22Rv1 (cell line): ENCODE measurements at regions not wholly inside any gene's neighbourhood (a gene's known extent, or its start where the extent isn't known, plus 50 kb on each side); places are given as distances from the start of the nearest gene placed in this dataset.

Experiments
- CTCF ChIP-seq: fragments of 450-650 bp; IDR thresholded peaks from 2 replicates; pipeline ENCODE4 v1.5.1; 2017; ENCODE audit warnings: mild to moderate bottlenecking
- ZFX ChIP-seq: fragments of 450-650 bp; IDR thresholded peaks from 2 replicates; pipeline ENCODE4 v1.6.1; 2017; ENCODE audit warnings: antibody characterized with exemption, borderline replicate concordance

DNA sequence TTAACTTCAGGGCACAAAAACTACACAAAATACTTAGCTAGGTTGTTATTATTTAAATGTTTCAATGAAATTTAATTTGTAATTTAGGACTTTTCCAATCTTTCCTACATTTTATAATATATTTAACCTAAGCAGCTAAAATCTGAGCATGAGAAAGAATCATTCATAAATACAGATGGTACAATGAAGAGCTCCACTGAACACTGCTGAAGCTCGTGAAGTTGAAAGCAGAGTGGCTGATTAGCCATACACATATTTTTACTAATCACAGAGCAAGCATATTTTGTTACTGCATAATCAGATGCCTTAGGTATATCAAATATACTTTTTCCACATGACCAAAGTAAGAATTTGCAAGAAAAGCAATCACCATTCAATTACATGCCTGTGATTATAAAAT is 184.9 kb upstream of the ETAA1 start:
- no peak for TF ChIP-seq CTCF
- no peak for TF ChIP-seq ZFX
